Endodermal cell (in vitro differentiated cells): ENCODE measurements at regions not wholly inside any gene's neighbourhood (a gene's known extent, or its start where the extent isn't known, plus 50 kb on each side); places are given as distances from the start of the nearest gene placed in this dataset.

Experiments
- DNase-seq: peaks from one replicate; pipeline ENCODE4 v3.0.0-alpha.2; 2017
- H3K27ac ChIP-seq: 2 replicates; pipeline ENCODE4 v1.5.1; 2013; ENCODE audit warnings: mild to moderate bottlenecking, low read depth, low read length, moderate library complexity
- H3K27me3 ChIP-seq: 2 replicates; pipeline ENCODE4 v1.6.1; 2013; ENCODE audit warnings: mild to moderate bottlenecking, low read length, moderate library complexity; ENCODE audit not compliant: insufficient read depth, control insufficient read depth, poor library complexity, severe bottlenecking
- H3K36me3 ChIP-seq: 2 replicates; pipeline ENCODE4 v1.7.0; 2013; ENCODE audit warnings: mild to moderate bottlenecking, low read length, moderate library complexity; ENCODE audit not compliant: control insufficient read depth, insufficient read depth
- H3K4me1 ChIP-seq: one replicate; pipeline ENCODE4 v1.7.0; 2013; ENCODE audit warnings: low read length; ENCODE audit not compliant: control insufficient read depth, insufficient read depth
- H3K4me3 ChIP-seq: 2 replicates; pipeline ENCODE4 v1.5.1; 2013; ENCODE audit warnings: mild to moderate bottlenecking, low read length, moderate library complexity
- H3K9ac ChIP-seq: 2 replicates; pipeline ENCODE4 v1.6.1; 2013; ENCODE audit warnings: mild to moderate bottlenecking, low read length, moderate library complexity; ENCODE audit not compliant: poor library complexity, severe bottlenecking; ENCODE audit errors: extremely low read depth
- H3K9me3 ChIP-seq: 2 replicates; pipeline ENCODE4 v1.6.1; 2013; ENCODE audit warnings: mild to moderate bottlenecking, low read length, moderate library complexity; ENCODE audit not compliant: control insufficient read depth
- H3K27ac Mint-ChIP-seq: 2 replicates; pipeline ENCODE4 v1.8.0; 2020; ENCODE audit warnings: mixed read lengths
- H3K27me3 Mint-ChIP-seq: 2 replicates; pipeline ENCODE4 v1.8.0; 2021; ENCODE audit warnings: mild to moderate bottlenecking, mixed read lengths; ENCODE audit not compliant: insufficient read depth
- H3K36me3 Mint-ChIP-seq: 2 replicates; pipeline ENCODE4 v1.8.0; 2020; ENCODE audit warnings: low read depth, mixed read lengths
- H3K4me1 Mint-ChIP-seq: 2 replicates; pipeline ENCODE4 v1.8.0; 2020; ENCODE audit warnings: mixed read lengths
- H3K4me3 Mint-ChIP-seq: 2 replicates; pipeline ENCODE4 v1.8.0; 2020; ENCODE audit warnings: mild to moderate bottlenecking, moderate library complexity, mixed read lengths
- H3K9me3 Mint-ChIP-seq: 2 replicates; pipeline ENCODE4 v1.8.0; 2020; ENCODE audit warnings: mild to moderate bottlenecking, mixed read lengths
- CTCF ChIP-seq: fragments of 200-600 bp; sonication (generic); conservative IDR thresholded peaks from 2 replicates; pipeline ENCODE4 v1.5.0; 2021; ENCODE audit warnings: antibody characterized with exemption, mild to moderate bottlenecking
- WGBS, 2 experiments: methylation state at CpG; one replicate each; pipeline versions ENCODE4 v1.1.5 to v1.1.7; 2013; ENCODE audit warnings: missing lambda C conversion rate in 2 of 2, mixed read lengths in 1 of 2; ENCODE audit not compliant: insufficient coverage in 1 of 2, insufficient read length in 1 of 2; 5-methylcytosine and 5-hydroxymethylcytosine counted together

DNA sequence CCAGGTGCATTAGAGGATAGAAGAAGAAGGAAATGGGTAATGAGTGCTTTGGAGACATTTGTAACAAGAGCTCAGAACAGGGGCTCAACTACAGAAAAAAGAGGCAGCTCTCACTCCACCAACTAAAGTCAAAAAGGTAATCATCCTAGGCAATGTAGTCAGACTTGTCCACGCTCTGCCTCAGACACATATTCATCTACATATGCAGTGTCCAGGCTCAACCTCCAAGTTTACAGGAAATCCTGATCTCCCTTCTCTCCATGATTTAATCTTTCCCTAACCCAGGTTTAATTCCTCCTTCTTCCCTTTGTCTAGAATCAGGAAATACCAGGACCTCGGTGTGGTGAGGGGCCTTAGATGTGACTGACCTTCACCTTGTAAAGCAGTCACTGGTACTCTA lies 65.7 kb upstream of the SELENOP start:
- Histone ChIP-seq H3K4me3 (no peak overlapping the region), H3K9ac (no peak overlapping the region), H3K4me1 (no peaks in the 10 kb centered on the region), H3K27ac (no peak overlapping the region), H3K27me3 (no peaks in the 10 kb centered on the region), H3K36me3 (no peaks in the 10 kb centered on the region), H3K9me3 (no peaks in the 10 kb centered on the region)
- H3K27ac Mint-ChIP-seq: no peak overlapping the region
- no peaks in the 10 kb centered on the region for H3K9me3 Mint-ChIP-seq
- H3K36me3 Mint-ChIP-seq: no peaks in the 10 kb centered on the region
- TF ChIP-seq CTCF: no peak
- 88 to 91% methylated on average over 2 of the region's 2 CpGs for WGBS, 2 experiments
- H3K4me1 Mint-ChIP-seq: peaks cover 3% of the 10 kb centered on the region
- DNase-seq: no peak
- no peak overlapping the region for H3K4me3 Mint-ChIP-seq
- H3K27me3 Mint-ChIP-seq: no peaks in the 10 kb centered on the region

DNA sequence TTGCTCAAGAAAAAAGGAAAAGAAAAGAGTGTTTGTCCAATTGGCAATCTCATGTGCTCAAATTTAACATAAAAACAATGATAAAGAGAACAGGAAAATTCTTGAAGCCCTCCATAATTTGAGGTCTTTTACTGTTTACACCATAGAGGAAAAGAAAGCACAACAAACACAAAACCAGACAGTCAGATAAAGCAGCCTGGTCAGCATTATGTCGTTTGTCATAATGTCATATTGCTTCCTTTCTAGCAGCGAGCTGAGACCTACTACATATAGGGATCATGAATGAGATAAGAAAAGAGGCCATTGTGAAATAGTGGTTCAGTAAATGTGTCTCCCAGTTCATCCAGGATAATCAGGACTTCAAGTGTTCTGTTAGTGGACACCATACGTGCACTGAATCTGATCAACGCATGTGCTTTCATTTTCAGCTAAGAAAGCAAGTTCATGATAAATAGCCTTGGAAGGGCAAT lies 64.7 kb upstream of the SELENOP start:
- no peak overlapping the region for H3K27ac Mint-ChIP-seq
- H3K27me3 ChIP-seq: no peaks in the 10 kb centered on the region
- no peaks in the 10 kb centered on the region for H3K27me3 Mint-ChIP-seq
- H3K9me3 ChIP-seq: no peaks in the 10 kb centered on the region
- no peak overlapping the region for H3K27ac ChIP-seq
- H3K4me1 ChIP-seq: no peaks in the 10 kb centered on the region
- TF ChIP-seq CTCF: no peak
- H3K9me3 Mint-ChIP-seq: no peaks in the 10 kb centered on the region
- H3K36me3 ChIP-seq: no peaks in the 10 kb centered on the region
- WGBS, 2 experiments: 87 to 93% methylated on average over 3 to 4 of the region's 4 CpGs
- no peak overlapping the region for H3K4me3 ChIP-seq
- peaks cover 3% of the 10 kb centered on the region for H3K4me1 Mint-ChIP-seq
- no peak overlapping the region for H3K9ac ChIP-seq
- DNase-seq: no peak
- no peak overlapping the region for H3K4me3 Mint-ChIP-seq
- H3K36me3 Mint-ChIP-seq: no peaks in the 10 kb centered on the region

- H3K9ac ChIP-seq: no peak overlapping the region
- no peak for DNase-seq
- no peaks in the 10 kb centered on the region for H3K9me3 ChIP-seq
- H3K27me3 Mint-ChIP-seq: no peaks in the 10 kb centered on the region
- H3K9me3 Mint-ChIP-seq: no peaks in the 10 kb centered on the region
- no peaks in the 10 kb centered on the region for H3K27me3 ChIP-seq
- no peaks in the 10 kb centered on the region for H3K36me3 ChIP-seq
- no peak overlapping the region for H3K27ac Mint-ChIP-seq
- no peak overlapping the region for H3K27ac ChIP-seq
- H3K36me3 Mint-ChIP-seq: no peaks in the 10 kb centered on the region
- H3K4me3 Mint-ChIP-seq: no peak overlapping the region
- no peak for TF ChIP-seq CTCF
- 95 to 100% methylated on average over 1 of the region's 1 CpG for WGBS, 2 experiments
- peaks cover 3% of the 10 kb centered on the region for H3K4me1 Mint-ChIP-seq
- H3K4me3 ChIP-seq: no peak overlapping the region
- no peaks in the 10 kb centered on the region for H3K4me1 ChIP-seq
Observed at GRCh38 chr5:42875785-42876374, 64.2 kb upstream of the SELENOP start.
